ENCODE measurements at regions not wholly inside any gene's neighbourhood (a gene's known extent, or its start where the extent isn't known, plus 50 kb on each side); places are given as distances from the start of the nearest gene placed in this dataset.

- ChIA-PET CTCF (no interaction called here), POLR2A (no interaction called here)
Measured at GRCh38 chr3:139738697-139739096, 60.9 kb upstream of the NMNAT3 start.

- POLR2A ChIA-PET: no interaction called here
- CTCF ChIA-PET: no interaction called here
Measured at GRCh38 chr3:139737682-139738361, 60.0 kb upstream of the NMNAT3 start.

- ChIA-PET POLR2A (no interaction called here), CTCF (no interaction called here)
Measured at GRCh38 chr3:139735191-139735590, 57.4 kb upstream of the NMNAT3 start.

- CTCF ChIA-PET: no interaction called here
- POLR2A ChIA-PET: no interaction called here
Measured at GRCh38 chr3:139732729-139733128, 55.0 kb upstream of the NMNAT3 start.

GRCh38 chr3:139729300-139729699 lies 51.5 kb upstream of the NMNAT3 start:
- ChIA-PET POLR2A (no interaction called here), CTCF (interaction anchor here (0.6 kb wide), 1 partner anchor 51 kb away, joined by 3 read pairs; the partner anchor contains the start of gene NMNAT3)

- POLR2A ChIA-PET: no interaction called here
Measured at GRCh38 chr3:139728414-139728813, 50.6 kb upstream of the NMNAT3 start.

More at GRCh38 chr3:139728414-139728813, 50.6 kb upstream of the NMNAT3 start:
- CTCF ChIA-PET: no interaction called here
